Transverse colon (tissue), 4 donors: ENCODE measurements at regions not wholly inside any gene's neighbourhood (a gene's known extent, or its start where the extent isn't known, plus 50 kb on each side); places are given as distances from the start of the nearest gene placed in this dataset.

ENCODE experiments used
- DNase-seq: peaks from one replicate; pipeline ENCODE4 v3.0.0-alpha.2; 2019
- H3K27ac ChIP-seq, 4 donors: fragments of 200-600 bp; sonication (generic); 2 replicates each; pipeline ENCODE4 v1.5.1; 2016 to 2018; ENCODE audit warnings: inconsistent platforms in 4 of 4
- H3K27me3 ChIP-seq: fragments of 200-600 bp; sonication (generic); 2 replicates; pipeline ENCODE4 v1.5.1; 2017; ENCODE audit warnings: inconsistent platforms
- H3K36me3 ChIP-seq, 4 donors: fragments of 200-600 bp; sonication (generic); 2 replicates each; pipeline ENCODE4 v1.5.1; 2017 to 2019; ENCODE audit warnings: inconsistent platforms in 4 of 4
- H3K4me1 ChIP-seq, 4 donors: fragments of 200-600 bp; sonication (generic); 2 replicates each; pipeline ENCODE4 v1.5.1; 2017 to 2020; ENCODE audit warnings: inconsistent platforms in 4 of 4
- H3K4me3 ChIP-seq, 4 donors: fragments of 200-600 bp; sonication (generic); 1 replicate in 1 of 4; 2 replicates in 3 of 4; pipeline versions ENCODE4 v1.5.1 to v1.6.1; 2017 to 2019; ENCODE audit warnings: inconsistent platforms in 4 of 4
- H3K9me3 ChIP-seq, 2 donors: fragments of 200-600 bp; sonication (generic); 2 replicates each; pipeline ENCODE4 v1.5.1; 2017 to 2019; ENCODE audit warnings: inconsistent platforms in 2 of 2
- CTCF ChIP-seq, 5 experiments: fragments of 200-600 bp in 3 of 5; fragments of 450-650 bp in 2 of 5; sonication (generic) in 3 of 5; IDR thresholded peaks; 1 replicate in 2 of 5; 2 replicates in 3 of 5; pipeline ENCODE4 v1.5.1; 2016 to 2017; ENCODE audit warnings: antibody characterized with exemption in 5 of 5, inconsistent platforms in 3 of 5, mild to moderate bottlenecking in 2 of 5, moderate library complexity in 1 of 5
- EP300 ChIP-seq: sonication (generic); formaldehyde crosslinking; IDR thresholded peaks from one replicate; pipeline ENCODE4 v1.6.1; 2017; ENCODE audit warnings: antibody characterized with exemption, low read depth
- POLR2A ChIP-seq: fragments of 450-650 bp; IDR thresholded peaks from one replicate; pipeline ENCODE4 v1.6.1; 2016; ENCODE audit warnings: antibody characterized with exemption, mild to moderate bottlenecking, moderate library complexity
- POLR2AphosphoS5 ChIP-seq, 3 donors: sonication (generic); formaldehyde crosslinking; IDR thresholded peaks; one replicate each; pipeline ENCODE4 v1.6.1; 2016; ENCODE audit warnings: antibody characterized with exemption in 3 of 3
- WGBS, 2 donors: methylation state at CpG; one replicate each; pipeline ENCODE4 v1.1.5; 2018; ENCODE audit warnings: low coverage in 1 of 2; 5-methylcytosine and 5-hydroxymethylcytosine counted together
- in situ Hi-C, 4 donors: fragments of 200-750 bp; cut with MboI; loops; one replicate each; pipeline versions ENCODE4 v1.15.0 to v1.15.1; 2017; ENCODE audit warnings: low sequenced_read_pairs in 3 of 4, low pct_ligation_motif_present in 1 of 4, low pct_unique_long_range_greater_than_20kb in 1 of 4
- intact Hi-C: fragments of 100-400 bp; cut with DNase I; formaldehyde crosslinking; loops from one replicate; pipeline ENCODE4 v1.15.1; 2023; ENCODE audit warnings: low total_unique reads

GRCh38 chr5:13508559-13508958 lies 435.9 kb downstream of the DNAH5 start:
- H3K27me3 ChIP-seq: no peaks in the 10 kb centered on the region
- TF ChIP-seq POLR2AphosphoS5 (IDR thresholded peaks at IDR 0.05): no peak
- no peak for TF ChIP-seq POLR2A
- TF ChIP-seq EP300: no peak

GRCh38 chr5:13505326-13505725 lies 439.2 kb downstream of the DNAH5 start:
- Histone ChIP-seq H3K27me3 (no peaks in the 10 kb centered on the region), H3K27ac (no peak overlapping the region), H3K36me3 (no peaks in the 10 kb centered on the region), H3K4me3 (no peak overlapping the region), H3K4me1 (no peaks in the 10 kb centered on the region), H3K9me3 (no peaks in the 10 kb centered on the region)
- in situ Hi-C loops (no loop called here), intact Hi-C loops (no loop called here)
- DNase-seq: no peak
- TF ChIP-seq CTCF (IDR thresholded peaks at IDR 0.05) (no peak), EP300 (no peak), POLR2AphosphoS5 (IDR thresholded peaks at IDR 0.05) (no peak), POLR2A (no peak)
- WGBS, 2 donors: 97 to 100% methylated on average over 1 of the region's 1 CpG

More at GRCh38 chr5:13508559-13508958, 435.9 kb downstream of the DNAH5 start:
- Histone ChIP-seq H3K27ac (no peak overlapping the region), H3K9me3 (no peaks in the 10 kb centered on the region), H3K36me3 (no peaks in the 10 kb centered on the region), H3K4me3 (no peak overlapping the region), H3K4me1 (no peaks in the 10 kb centered on the region)
- no peak for DNase-seq
- 73 to 91% methylated on average over 2 of the region's 2 CpGs for WGBS, 2 donors
- intact Hi-C loops (no loop called here), in situ Hi-C loops (no loop called here)

- no peak for TF ChIP-seq CTCF (IDR thresholded peaks at IDR 0.05)
- no peak for TF ChIP-seq POLR2AphosphoS5 (IDR thresholded peaks at IDR 0.05)
- no peak for TF ChIP-seq EP300
- TF ChIP-seq POLR2A: no peak
- H3K27me3 ChIP-seq: no peaks in the 10 kb centered on the region
- 61 to 64% methylated on average over 2 of the region's 2 CpGs for WGBS, 2 donors
- no peaks in the 10 kb centered on the region for H3K36me3 ChIP-seq
- no peaks in the 10 kb centered on the region for H3K4me1 ChIP-seq
- H3K9me3 ChIP-seq: no peaks in the 10 kb centered on the region
- in situ Hi-C loops: no loop called here
- H3K27ac ChIP-seq: no peak overlapping the region
- DNase-seq: no peak
- no peak overlapping the region for H3K4me3 ChIP-seq
- intact Hi-C loops: no loop called here
Observed at GRCh38 chr5:13503017-13503416, 441.5 kb downstream of the DNAH5 start.

- no peak overlapping the region for H3K4me3 ChIP-seq
- intact Hi-C loops (no loop called here), in situ Hi-C loops (no loop called here)
- TF ChIP-seq EP300 (no peak), CTCF (IDR thresholded peaks at IDR 0.05) (no peak), POLR2AphosphoS5 (IDR thresholded peaks at IDR 0.05) (no peak), POLR2A (no peak)
- no peaks in the 10 kb centered on the region for H3K9me3 ChIP-seq
- no peaks in the 10 kb centered on the region for H3K36me3 ChIP-seq
- 61% methylated on average over 3 of the region's 3 CpGs; no CpG with 5 or more reads in 1 of the 2 donors for WGBS, 2 donors
- H3K4me1 ChIP-seq: no peaks in the 10 kb centered on the region
- H3K27ac ChIP-seq: no peak overlapping the region
- H3K27me3 ChIP-seq: no peaks in the 10 kb centered on the region
- no peak for DNase-seq
Observed at GRCh38 chr5:13501176-13501575, 443.3 kb downstream of the DNAH5 start.

DNA sequence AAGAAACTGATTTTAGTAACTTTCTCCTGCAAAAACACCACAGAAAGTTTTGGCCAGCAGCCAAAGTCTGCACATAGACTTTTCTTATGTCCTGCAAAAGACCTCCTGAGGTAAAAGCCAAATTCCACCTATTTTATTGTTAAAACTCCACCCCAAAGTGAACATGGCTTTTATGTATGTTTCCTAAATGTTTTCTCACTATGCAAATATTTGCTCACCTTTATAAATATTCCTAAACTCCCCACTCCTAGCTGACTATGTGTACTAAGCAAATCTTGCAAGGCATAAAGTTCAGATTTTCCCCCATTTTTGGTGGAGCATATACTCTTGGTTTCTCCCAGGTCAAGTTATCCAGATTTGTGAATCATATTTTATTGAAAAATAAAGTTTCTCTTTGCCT lies 446.2 kb downstream of the DNAH5 start:
- Histone ChIP-seq H3K9me3 (no peaks in the 10 kb centered on the region), H3K27ac (no peak overlapping the region), H3K4me1 (no peaks in the 10 kb centered on the region), H3K36me3 (no peaks in the 10 kb centered on the region), H3K27me3 (no peaks in the 10 kb centered on the region), H3K4me3 (no peak overlapping the region)
- in situ Hi-C loops (no loop called here), intact Hi-C loops (no loop called here)
- no peak for DNase-seq
- no peak for TF ChIP-seq POLR2AphosphoS5 (IDR thresholded peaks at IDR 0.05)
- no peak for TF ChIP-seq EP300
- no peak for TF ChIP-seq CTCF (IDR thresholded peaks at IDR 0.05)
- no peak for TF ChIP-seq POLR2A
